NCI-H1092 (cell line): ENCODE measurements at regions not wholly inside any gene's neighbourhood (a gene's known extent, or its start where the extent isn't known, plus 50 kb on each side); places are given as distances from the start of the nearest gene placed in this dataset.

Source experiments
- DNase-seq: peaks from one replicate; lab custom pipeline; 2025; lab: John Stamatoyannopoulos, UW

DNA sequence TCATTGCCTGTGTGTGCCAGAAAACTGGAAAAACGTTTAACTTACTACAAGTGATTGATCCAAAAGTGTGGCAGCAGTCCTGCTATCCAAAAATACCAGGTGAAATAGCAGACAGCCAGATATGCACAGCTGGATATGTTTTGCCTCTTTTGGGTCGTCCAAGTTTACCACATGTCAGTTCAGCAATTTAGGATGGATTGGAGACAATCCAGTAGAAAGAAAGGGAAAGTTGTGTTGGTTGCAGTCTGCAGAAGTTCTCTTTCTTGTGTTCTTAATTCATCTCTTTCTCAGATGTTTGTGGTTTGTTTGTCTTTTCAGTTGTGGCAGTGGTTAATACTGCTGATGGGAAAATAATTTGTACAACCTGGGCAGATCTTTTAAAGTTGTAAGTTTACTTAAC is 645.0 kb downstream of the PTPRC start:
- DNase-seq, result no peak

DNA sequence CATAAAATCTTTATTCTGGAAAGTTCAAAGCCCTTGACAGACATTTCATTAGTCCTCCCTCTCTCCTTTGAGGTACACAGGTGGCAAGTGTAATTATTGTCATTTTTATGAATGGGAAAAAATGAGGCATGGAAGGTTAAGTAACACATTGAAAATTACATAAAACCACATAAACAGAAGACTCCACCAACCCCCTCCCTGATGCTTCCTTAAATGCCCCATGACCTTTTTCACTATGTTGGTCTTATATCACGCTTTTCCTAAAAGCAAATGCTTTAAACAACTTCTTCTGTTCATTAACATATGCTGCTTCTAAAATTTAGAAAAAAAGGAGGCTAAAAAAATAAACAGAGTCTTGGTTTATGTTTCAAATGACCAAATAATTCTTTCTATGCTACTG is 648.4 kb downstream of the PTPRC start:
- no peak for DNase-seq

DNA sequence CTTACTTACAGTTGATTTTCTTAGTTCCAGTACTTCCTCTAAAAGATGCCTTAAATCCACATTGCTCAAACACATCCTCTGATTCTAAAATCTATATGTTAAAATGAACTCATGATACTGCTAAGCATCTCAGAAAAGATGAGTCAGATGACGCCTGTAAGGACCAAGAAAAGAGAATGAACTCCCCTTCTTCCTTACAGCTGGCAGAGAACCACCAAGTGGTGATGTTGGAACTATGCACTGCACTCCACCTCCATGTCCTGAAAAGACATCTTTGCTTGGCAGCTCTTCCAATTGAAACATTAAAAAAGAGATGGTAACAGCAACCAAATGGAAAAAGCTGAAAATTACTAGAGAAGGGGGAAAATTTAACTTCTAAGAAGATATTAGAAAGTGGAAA is 648.8 kb downstream of the PTPRC start:
- DNase-seq, result no peak

DNA sequence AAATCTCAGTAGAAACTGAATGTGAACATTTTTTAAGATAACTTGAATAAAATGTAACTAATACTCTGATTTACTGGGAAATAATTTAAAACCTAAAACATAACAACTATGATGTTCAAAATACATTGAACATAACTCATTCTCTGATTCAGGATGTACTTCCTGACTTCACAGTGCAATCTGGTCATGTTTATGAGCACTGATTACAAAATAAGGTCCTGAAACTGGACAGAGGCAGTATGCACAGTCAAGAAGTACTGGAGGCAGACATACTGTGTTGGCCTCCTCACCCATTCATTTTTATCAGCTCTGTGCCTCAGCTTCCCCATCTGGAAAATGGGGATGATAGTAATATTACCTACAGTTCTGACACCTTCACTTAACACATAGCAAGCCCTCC is 651.3 kb downstream of the PTPRC start:
- no peak for DNase-seq

DNA sequence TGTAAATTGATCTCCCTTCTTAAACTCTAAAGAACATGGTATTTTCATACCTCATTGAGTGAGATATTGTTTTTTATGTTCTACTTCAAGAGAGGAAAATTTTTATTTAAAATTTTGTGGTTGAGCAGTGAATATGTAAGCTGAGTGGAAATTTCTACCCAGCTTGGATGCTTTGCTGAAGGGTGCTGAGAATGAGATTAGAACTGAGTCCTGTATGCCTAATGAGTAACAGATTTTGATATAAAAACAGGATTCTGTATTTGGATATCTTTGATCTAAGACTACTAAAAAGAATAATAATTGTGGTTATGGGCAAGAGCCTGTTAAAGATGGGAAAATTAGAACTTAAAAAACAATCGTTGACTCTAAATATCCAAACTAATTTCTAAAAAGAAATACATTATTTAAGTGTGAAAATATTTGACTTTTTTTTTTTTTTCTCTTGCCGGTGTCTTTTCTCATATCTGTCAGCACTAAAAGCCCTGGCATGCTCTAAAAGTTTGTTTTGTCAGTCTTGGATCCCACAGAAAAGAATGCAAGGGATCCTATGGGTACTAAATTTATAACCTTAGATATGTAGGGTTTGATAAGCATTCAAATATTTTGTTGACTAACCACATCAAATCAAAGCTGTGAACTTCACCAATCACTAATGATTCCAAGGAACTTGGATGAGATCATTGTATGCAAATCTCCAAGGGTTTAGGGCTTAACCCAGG is 652.3 kb downstream of the PTPRC start:
- DNase-seq, result no peak

DNA sequence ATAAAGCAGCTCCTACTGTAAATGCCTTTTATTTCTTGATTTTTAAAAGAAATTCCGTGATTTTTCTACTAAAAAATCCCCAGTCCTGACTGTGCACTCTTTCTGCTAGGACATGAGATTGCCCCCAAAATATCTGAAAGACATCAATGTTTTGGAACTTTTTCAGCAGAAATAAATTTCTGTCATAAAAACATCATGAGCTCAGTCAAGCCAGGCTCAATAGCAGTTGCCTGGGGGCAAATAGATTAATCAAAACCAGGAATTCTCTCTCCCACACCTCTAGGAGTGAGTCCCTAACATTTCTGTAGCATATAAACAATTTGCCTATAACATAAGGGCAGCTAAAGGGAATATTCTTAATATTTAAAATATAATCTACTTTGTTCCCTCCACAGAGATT is 654.1 kb downstream of the PTPRC start:
- DNase-seq, result no peak

DNA sequence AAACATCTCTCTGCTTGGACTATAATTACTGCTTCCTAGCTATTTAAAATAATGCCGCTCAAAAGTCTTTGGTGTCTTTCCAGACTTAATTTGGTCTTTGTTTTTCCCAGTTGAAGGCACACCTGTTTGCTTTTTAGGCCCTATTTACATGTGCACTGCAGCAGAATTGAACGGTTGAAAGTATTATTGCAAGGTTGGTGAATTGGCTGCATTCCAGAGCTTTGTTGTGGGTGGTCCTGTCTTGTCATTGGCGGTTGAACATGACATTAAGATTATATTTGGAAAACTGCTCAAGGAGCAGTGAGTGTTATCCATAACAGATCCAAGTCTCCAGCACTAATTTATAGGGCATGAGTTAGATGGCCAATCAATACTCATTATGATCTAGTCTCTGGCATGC is 656.3 kb downstream of the PTPRC start:
- no peak for DNase-seq

DNA sequence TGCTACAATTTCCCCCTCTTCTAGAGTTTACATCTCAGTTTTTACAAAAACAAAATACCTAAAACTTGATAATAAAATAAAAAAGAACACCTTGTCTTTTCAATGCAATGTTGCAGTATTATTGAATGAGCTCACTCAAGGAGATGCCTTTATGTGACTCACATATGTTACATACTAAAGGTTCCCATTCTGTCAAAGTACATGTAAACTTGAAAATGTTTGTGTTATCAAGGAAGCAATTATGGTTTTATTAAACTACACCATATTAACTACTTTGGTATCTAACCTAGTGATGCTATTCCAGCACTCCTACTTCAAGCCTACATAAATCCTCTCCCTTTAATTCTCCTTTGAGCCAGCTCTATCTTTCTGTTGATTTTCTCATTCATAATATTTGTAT is 658.3 kb downstream of the PTPRC start:
- DNase-seq, result no peak

DNA sequence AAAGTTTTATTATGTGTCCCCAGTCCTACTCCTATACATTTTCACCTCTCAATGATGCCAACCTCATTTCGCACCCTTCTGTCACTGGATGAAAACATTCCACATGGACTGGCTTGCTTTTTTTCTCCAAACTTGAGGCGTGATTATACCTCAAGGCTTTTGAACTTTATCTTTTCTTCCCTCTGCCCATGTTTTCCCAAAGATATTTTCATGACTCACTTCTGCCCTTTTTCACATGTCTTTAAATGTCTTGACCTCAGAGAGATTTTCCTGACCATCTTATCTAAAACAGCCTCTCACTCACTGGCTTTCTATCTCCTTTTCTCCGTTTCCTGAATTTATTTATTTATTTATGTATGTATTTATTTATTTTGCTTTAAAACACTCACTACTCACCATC is 659.0 kb downstream of the PTPRC start:
- DNase-seq, result no peak

DNA sequence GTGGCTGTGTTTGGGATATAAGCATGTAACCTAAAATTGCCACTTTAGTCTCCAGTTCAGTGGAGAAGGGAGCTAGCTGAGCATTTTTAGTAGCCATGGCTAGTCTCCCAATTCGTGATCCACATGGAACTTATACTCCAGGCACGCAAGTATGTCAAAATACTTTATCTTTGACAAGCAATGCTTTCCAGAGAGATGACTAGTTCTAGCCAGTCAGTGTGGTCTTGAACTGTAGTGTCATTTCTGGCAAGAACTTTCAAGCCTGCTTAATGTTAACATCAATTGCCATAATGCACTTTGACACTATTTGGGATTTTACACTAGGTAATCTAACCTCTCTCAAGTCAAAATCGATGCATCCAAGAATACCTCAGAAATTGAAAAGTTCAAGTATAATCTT is 660.0 kb downstream of the PTPRC start:
- DNase-seq, result no peak

DNA sequence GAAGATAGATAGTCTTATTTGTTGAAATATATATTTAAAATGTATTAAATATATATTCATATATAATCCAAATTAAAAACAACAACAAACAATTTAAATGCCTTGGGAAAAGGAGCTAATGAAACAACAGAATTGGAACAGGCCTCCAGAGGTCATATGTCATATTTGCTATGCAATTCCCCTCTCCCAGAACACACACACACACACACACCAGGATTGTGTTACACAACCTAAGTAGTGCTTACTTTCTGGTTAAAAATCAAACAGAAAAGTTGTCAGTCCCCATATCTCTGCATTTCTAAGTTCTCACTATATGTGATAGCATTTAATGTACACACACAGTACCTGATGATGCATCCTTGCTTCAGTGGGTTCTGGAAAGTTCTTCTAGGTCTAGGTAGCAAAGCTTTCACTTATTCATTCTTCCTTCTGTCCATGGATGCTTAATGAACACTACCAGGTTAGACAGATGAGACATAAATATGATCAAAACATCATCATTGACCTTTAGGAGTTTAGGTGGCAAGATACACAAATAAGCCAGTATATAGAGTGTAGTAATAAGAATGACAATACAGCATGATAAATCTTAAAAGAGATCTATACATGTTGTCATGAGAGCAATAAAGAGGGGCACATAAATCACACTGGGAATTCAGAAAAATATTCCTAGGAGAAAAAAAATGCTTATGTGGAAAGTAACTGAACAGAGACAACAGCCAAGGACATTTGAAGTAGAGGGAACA is 662.8 kb downstream of the PTPRC start:
- no peak for DNase-seq

DNA sequence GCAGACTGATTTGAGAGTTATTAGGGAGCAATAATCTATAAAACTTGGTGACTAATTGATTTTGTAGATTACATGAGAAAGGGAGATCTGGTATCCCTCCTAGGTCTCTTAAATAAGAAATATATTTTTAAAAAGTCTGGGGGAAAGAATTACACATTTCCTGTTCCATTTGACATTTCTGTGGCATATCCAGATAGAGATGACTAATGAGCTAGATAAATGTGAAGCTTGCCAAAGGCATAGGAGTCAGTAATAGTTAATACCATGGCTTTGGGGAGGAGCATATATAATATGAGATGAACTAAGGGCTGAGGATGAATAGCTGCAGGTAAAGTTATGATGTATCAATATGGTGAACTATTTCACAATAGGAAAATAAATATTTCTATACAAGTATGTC is 663.7 kb downstream of the PTPRC start:
- no peak for DNase-seq

DNA sequence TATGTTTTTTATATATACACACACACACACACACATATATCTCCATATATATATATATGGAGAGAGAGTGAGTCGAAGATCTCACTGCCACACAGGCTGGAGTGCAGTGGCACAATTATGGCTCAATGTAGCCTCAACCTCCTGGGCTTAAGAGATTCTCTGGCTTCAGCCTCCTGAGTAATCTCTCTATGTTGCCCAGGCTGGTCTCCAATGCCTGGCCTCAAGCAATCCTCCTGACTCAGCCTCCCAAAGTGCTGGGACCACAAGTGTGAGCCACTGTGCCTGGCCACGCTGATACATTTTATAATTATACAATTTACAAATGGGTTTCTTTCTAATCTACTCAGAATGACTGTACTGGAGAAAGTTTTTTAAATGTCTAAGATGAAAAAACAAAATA is 664.2 kb downstream of the PTPRC start:
- no peak for DNase-seq

DNA sequence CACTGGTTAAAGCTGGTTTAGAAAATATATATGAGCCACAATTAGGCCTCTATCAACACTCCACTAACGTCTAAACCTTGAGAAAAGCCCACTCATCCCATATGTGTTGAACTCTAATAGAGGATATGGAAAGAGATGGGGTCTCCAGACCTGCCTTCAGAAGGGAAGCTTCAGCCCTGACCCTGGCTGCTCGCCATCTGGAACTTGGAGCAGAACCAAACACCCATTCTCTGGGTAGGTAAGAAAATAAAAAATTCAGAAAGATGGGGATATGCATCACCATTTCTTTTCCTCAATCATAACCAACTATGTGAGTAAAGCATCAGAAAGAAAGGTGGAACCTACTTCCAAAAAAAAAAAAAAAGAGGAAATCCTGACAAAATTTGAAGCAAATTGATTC is 666.2 kb downstream of the PTPRC start:
- no peak for DNase-seq

DNA sequence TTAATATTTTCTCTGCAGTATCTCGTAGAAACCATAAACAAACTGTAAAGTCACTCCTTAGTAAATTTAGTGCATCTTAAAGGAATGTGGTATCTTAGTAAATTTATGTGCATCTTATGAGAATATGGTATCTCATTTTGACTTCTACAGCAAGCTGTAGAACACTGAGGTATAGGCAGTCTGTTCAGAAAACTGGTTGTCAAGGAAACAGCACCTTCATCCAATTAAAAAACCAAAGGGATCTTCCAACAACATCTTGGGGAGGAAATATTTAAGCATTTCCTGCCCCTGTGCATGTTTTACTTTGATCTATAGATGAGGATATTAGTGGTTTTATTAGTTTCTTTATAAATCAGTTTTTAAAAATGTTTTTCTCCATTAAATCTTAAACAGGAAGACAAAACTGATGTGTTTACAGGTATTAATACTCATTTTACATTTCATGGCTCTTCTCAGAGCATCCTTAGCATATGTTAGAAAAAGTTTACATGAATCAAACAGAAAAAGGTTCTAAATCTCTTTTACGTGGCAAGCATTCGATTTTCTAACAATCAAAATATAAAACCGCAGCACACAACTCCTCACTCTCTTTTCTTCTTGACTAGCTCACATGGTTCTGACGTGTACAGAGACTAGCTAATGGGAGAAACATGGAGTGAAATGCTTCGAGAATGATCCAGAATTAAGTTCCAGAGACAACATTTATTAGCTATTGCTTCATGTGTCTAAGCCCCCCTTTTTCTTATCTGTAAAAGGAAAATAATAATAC is 668.8 kb downstream of the PTPRC start:
- DNase-seq, result no peak

DNA sequence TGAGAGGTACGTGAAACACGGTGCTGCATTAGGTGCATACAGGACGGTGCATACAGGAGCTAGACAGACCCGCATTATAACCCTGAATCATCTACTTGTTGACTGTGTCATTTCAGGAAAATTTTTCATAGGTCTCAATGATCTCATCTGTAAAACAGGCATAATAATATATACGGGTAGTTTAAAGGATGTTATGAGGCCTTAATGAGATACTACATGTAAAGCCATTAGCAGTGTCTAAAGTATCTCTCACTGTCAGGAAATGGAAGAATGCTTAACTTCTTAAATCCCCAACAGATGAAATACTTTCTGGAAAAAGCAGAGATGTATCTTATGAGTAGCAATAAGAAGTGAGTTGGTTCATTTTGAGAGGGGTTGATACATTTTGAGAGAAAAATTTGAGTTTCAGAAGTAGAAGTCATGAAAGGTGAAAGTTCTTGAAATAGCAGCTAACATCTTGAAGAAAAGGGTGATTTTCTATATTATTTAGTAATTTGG is 669.6 kb downstream of the PTPRC start:
- no peak for DNase-seq

DNA sequence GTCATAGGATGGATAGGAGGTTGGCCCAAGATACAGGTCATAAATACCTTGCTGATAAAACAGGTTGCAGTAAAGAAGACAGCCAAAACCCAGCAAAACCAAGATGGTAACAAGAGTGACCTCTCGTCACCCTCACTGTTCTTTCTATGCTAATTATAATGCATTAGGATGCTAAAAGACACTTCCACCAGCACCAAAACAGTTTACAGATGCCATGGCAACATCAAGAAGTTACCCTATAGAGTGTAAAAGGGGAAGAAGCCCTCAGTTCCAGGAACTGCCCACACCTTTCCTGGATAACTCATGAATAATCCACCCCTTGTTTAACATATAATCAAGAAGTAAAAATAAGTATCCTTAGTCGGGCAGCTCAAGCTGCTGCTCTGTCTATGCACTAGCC is 671.9 kb downstream of the PTPRC start:
- no peak for DNase-seq

DNA sequence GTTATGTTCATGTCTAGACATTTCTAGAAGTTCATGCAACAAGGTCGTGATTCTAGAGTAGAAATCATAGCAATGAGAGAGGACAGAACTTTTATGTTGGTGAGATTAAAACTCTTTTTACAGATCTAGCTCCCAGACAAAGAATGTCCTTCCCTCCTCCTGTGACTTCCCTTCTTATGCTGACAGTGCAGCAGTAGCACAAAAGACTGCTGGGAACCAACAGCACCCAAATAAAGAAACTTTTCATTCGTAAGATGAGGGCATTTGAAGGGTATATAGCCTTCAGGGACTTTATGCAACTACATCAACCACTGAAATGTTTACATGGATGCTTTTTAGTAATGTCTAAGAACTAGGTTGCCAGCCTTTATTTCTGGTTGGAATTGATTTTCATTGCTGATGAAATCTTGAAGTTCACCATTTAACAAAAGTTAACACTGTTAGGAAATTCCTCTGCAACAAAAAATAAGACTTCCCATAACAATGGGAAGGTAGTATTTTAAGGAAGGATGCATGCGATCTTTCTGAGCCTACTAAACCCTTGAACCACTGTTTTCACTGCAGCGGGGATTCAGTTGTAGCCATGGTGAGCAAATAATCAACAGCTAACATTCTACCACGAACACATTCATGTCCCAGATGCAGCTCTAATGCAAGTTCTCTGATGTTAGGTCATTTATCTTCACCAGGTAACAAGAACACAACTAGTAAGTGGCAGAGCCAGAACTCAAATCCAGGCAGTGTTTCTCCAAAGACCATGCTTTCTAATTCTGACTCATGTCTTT is 672.8 kb downstream of the PTPRC start:
- DNase-seq, result no peak

DNA sequence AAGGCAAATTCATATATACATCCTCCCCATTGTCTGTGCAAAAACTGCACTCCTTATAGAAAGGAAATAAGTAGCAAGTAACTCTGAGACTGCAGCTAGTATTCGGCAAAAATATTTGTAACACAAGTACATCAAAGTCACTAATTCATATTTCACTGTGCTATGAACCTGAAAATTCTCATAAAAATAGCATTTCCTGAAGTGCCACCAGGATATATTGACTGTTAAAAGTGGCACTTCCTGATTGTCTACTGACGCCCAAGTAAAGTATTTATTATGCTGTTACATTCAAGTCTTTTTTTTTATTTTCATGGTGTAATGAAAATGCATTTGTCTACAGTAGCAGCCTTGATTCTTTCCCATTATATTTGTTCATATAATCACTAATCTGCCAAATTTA is 673.8 kb downstream of the PTPRC start:
- no peak for DNase-seq

DNA sequence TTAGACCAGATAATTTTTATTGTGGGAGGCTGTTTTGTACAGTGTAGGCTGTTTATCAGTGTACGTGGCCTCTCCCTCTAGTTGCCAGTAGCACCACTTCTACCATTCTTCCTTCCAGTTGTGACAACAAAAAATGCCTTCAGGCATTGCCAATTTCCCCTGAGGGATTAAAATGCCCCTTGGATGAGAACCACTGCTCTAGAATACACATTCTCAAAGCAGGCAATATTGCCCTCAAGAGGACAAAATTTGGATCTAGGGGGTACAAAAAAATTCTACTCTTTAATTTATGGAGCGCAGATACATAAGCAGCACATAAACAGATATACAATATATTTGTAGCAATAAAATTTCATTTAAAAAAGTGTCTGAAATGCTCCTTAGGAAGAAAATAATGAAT is 674.6 kb downstream of the PTPRC start:
- DNase-seq, result no peak

DNA sequence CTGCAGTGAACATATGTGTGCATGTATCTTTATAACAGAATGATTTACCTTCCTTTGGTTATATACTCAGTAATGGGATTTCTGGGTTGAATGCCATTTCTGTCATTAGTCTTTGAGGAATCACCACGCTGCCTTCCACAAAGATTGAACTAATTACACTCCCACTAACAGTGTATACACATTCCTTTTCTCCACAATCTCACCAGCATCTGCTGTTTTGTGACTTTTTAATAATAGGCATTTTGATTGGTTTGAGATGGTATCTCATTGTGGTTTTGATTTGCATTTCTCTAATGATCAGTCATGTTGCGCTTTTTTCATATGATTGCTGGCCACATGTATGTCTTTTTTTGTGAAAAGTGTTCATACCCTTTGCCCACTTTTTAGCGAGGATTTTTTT is 680.5 kb downstream of the PTPRC start:
- DNase-seq, result no peak

DNA sequence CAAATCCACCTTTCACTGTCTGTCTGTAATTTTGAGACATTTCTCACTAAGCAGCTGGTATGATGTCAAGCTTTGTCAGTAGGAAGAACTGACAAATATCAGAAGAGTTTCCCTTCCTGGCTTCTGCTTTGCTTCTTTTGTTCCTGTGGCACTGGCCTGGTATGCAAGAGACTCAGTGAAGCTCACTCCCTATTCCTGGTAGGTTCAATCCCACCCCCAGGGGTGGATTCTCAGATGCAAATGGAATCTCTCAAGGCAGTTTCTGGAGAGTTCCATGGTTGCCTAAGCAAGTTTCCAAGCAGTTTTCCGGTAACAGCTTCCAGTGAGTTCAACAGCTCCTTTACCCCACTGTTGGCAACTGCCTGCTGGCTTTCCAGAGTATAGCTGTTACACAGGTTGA is 683.4 kb downstream of the PTPRC start:
- DNase-seq, result no peak
